Neutrophil (primary cell): ENCODE measurements at regions not wholly inside any gene's neighbourhood (a gene's known extent, or its start where the extent isn't known, plus 50 kb on each side); places are given as distances from the start of the nearest gene placed in this dataset.

Experiments used
- H3K27ac ChIP-seq: fragments of 200-600 bp; sonication (generic); 2 replicates; pipeline ENCODE4 v1.5.1; 2016; ENCODE audit warnings: mild to moderate bottlenecking, moderate library complexity
- H3K27me3 ChIP-seq: fragments of 200-600 bp; sonication (generic); 2 replicates; pipeline ENCODE4 v1.6.0; 2016; ENCODE audit warnings: mild to moderate bottlenecking
- H3K36me3 ChIP-seq: fragments of 200-600 bp; sonication (generic); 2 replicates; pipeline ENCODE4 v1.5.1; 2017
- H3K4me1 ChIP-seq, 2 experiments: fragments of 200-600 bp in 1 of 2; sonication (generic) in 1 of 2; 1 replicate in 1 of 2; 2 replicates in 1 of 2; pipeline versions ENCODE4 v1.5.1 to v1.6.1; 2013 to 2016; ENCODE audit warnings: low read depth in 1 of 2, low read length in 1 of 2, mild to moderate bottlenecking in 1 of 2, moderate library complexity in 1 of 2; ENCODE audit not compliant: control insufficient read depth in 1 of 2, insufficient read depth in 1 of 2
- H3K4me3 ChIP-seq, 2 experiments: fragments of 200-600 bp in 1 of 2; sonication (generic) in 1 of 2; 1 replicate in 1 of 2; 2 replicates in 1 of 2; pipeline ENCODE4 v1.5.1; 2013 to 2016; ENCODE audit warnings: low read depth in 1 of 2, low read length in 1 of 2, mild to moderate bottlenecking in 1 of 2, moderate library complexity in 1 of 2
- H3K9me3 ChIP-seq: fragments of 200-600 bp; sonication (generic); 2 replicates; pipeline ENCODE4 v1.5.1; 2016
- TF ChIP-seq, protein P1 (sequence below): fragments of 200-600 bp; sonication (generic); IDR thresholded peaks from 2 replicates; pipeline ENCODE4 v1.5.1; 2016; ENCODE audit warnings: antibody characterized with exemption

DNA sequence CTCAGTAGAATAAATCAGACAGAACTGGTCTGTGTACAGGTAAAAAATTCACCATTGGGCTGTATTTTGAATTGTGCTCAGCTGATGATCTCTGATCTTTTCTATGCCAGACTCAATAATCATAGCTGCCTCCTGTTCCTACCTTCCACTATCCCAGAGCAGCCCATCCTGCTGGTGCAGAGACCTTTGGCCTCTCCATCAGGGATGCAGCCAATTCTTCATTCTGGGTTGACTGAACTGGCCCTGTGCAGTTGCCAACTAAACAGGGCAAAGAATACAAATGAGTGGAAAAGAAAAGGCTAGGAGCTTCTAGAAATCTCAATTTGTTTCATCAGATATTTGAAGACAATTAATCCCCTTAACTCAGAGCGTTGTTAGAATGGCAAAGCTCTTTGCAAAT, 1781.3 kb upstream of the CELF4 start:
- Histone ChIP-seq H3K9me3 (no peaks in the 10 kb centered on the region), H3K4me1 (no peaks in the 10 kb centered on the region), H3K36me3 (no peaks in the 10 kb centered on the region), H3K27me3 (no peaks in the 10 kb centered on the region), H3K27ac (no peak overlapping the region), H3K4me3 (no peak overlapping the region)
- TF ChIP-seq, protein P1, sequence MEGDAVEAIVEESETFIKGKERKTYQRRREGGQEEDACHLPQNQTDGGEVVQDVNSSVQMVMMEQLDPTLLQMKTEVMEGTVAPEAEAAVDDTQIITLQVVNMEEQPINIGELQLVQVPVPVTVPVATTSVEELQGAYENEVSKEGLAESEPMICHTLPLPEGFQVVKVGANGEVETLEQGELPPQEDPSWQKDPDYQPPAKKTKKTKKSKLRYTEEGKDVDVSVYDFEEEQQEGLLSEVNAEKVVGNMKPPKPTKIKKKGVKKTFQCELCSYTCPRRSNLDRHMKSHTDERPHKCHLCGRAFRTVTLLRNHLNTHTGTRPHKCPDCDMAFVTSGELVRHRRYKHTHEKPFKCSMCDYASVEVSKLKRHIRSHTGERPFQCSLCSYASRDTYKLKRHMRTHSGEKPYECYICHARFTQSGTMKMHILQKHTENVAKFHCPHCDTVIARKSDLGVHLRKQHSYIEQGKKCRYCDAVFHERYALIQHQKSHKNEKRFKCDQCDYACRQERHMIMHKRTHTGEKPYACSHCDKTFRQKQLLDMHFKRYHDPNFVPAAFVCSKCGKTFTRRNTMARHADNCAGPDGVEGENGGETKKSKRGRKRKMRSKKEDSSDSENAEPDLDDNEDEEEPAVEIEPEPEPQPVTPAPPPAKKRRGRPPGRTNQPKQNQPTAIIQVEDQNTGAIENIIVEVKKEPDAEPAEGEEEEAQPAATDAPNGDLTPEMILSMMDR, result no peak

DNA sequence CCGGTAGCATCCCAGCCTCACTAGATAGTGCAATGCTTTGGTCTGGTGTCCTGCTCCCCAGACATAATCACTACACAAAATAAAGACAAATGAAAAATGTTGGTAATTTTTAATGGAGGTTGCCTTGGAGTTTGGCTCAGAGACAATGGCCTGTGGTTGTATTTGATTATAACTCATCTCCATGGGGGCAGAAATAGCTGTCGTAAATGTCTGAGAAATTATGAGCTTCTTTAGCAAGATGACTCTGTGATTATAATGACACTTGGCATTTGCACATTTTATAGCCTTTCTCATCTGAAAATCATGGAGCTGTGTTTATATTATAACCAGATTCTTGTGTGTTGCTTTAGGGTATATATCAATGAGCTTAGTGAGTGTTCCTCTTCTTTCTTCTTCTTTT, 1779.7 kb upstream of the CELF4 start:
- Histone ChIP-seq H3K36me3 (no peaks in the 10 kb centered on the region), H3K27ac (no peak overlapping the region), H3K9me3 (no peaks in the 10 kb centered on the region), H3K4me3 (no peak overlapping the region), H3K27me3 (no peaks in the 10 kb centered on the region), H3K4me1 (no peaks in the 10 kb centered on the region)
- TF ChIP-seq, protein P1, result no peak

DNA sequence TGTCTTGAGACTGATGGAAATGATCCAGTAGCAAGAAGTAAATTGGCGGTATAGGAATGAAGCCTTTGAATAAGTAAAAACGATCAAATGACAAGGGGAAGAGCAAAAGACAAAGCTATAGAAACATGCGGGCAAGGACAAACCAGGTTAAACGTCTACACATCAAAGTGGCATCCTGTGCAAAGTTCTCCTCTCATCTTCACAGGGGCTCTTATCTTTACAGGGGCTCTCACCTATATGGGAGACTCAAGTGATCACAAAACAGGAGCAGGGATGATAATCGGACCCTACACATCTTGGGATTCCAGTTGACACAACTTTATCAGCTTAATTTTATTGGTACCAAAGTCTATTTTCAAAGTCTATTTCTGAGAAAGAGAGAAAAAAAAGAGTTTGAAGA, 1778.9 kb upstream of the CELF4 start:
- no peak overlapping the region for H3K4me3 ChIP-seq
- TF ChIP-seq, protein P1, result no peak
- no peaks in the 10 kb centered on the region for H3K9me3 ChIP-seq
- H3K4me1 ChIP-seq, result no peaks in the 10 kb centered on the region
- no peaks in the 10 kb centered on the region for H3K27me3 ChIP-seq
- H3K27ac ChIP-seq, result no peak overlapping the region
- no peaks in the 10 kb centered on the region for H3K36me3 ChIP-seq

DNA sequence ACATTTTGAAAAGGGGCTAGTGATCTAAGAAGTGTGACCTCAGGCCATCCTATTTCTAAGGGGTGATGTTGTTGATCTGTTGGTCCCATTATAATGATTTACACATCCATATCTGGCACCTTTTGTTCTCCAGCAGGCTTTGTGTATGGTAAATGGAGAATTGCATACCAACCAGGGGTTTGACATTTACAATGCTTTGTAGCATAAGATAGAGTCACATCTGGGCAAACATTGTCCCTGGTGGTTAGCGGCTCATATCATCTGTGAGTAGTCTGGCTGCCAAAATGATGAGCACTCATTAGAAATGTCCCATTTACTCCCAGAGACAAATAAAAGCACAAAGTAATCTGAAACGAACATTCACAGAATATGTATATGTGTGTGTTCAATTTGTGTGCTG, 1775.5 kb upstream of the CELF4 start:
- Histone ChIP-seq H3K9me3 (no peaks in the 10 kb centered on the region), H3K4me1 (no peaks in the 10 kb centered on the region), H3K36me3 (no peaks in the 10 kb centered on the region), H3K27me3 (no peaks in the 10 kb centered on the region), H3K27ac (no peak overlapping the region), H3K4me3 (no peak overlapping the region)
- TF ChIP-seq, protein P1, result no peak

DNA sequence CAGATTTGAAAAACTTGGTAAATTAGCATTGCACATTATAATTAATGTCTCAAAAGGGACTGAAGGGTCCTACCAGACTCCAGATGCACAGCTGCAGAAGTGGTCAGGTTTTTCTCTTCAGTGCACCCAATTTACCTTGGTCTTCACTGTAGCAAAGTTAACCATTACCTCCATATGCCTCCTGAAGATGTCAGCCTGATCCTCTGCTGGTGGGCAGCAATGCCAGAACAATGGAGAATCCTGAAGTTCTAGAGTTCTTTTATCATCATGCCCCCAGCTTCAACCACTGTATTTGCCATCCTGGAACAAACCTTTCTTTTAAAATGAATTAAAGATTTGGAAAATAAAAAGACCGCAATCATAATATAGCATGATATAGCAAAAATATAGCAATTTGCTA, 1774.8 kb upstream of the CELF4 start:
- H3K27ac ChIP-seq, result no peak overlapping the region
- no peaks in the 10 kb centered on the region for H3K9me3 ChIP-seq
- TF ChIP-seq, protein P1, result no peak
- H3K4me1 ChIP-seq, result no peaks in the 10 kb centered on the region
- no peaks in the 10 kb centered on the region for H3K36me3 ChIP-seq
- no peaks in the 10 kb centered on the region for H3K27me3 ChIP-seq
- H3K4me3 ChIP-seq, result no peak overlapping the region
